ENCODE measurements at regions not wholly inside any gene's neighbourhood (a gene's known extent, or its start where the extent isn't known, plus 50 kb on each side); places are given as distances from the start of the nearest gene placed in this dataset.

GRCh38 chr5:67431191-67431590 lies 234.6 kb upstream of the CD180 start:
- TF ChIP-seq CTCF (IDR thresholded peaks at IDR 0.05) = no peak
- TF ChIP-seq EZH2phosphoT487 (IDR thresholded peaks at IDR 0.05) = no peak

All from neural progenitor cell (in vitro differentiated cells).